Neural progenitor cell (in vitro differentiated cells): ENCODE measurements at regions not wholly inside any gene's neighbourhood (a gene's known extent, or its start where the extent isn't known, plus 50 kb on each side); places are given as distances from the start of the nearest gene placed in this dataset.

Source experiments
- DNase-seq: peaks from one replicate; pipeline ENCODE4 v3.0.0-alpha.2; 2016; ENCODE audit warnings: low spot score
- H2AFZ ChIP-seq: fragments of 200-600 bp; sonication (generic); replicated peaks from 2 replicates; pipeline ENCODE4 v1.6.1; 2016; ENCODE audit warnings: antibody characterized with exemption
- H3F3A ChIP-seq: fragments of 200-600 bp; sonication (generic); 2 replicates; pipeline ENCODE4 v1.6.1; 2016; ENCODE audit warnings: antibody characterized with exemption, low read depth
- H3K27ac ChIP-seq: fragments of 200-600 bp; sonication (generic); 2 replicates; pipeline ENCODE4 v1.5.1; 2016; ENCODE audit warnings: mild to moderate bottlenecking
- H3K27me3 ChIP-seq: fragments of 200-600 bp; sonication (generic); 2 replicates; pipeline ENCODE4 v1.6.1; 2016; ENCODE audit warnings: mild to moderate bottlenecking, moderate library complexity
- H3K36me3 ChIP-seq: fragments of 200-600 bp; sonication (generic); 2 replicates; pipeline ENCODE4 v1.5.1; 2016
- H3K4me1 ChIP-seq: fragments of 200-600 bp; sonication (generic); 2 replicates; pipeline ENCODE4 v1.6.1; 2016; ENCODE audit warnings: mixed run types
- H3K4me2 ChIP-seq: fragments of 200-600 bp; sonication (generic); 2 replicates; pipeline ENCODE4 v1.6.1; 2016
- H3K4me3 ChIP-seq: fragments of 200-600 bp; sonication (generic); 2 replicates; pipeline ENCODE4 v1.5.1; 2016
- H3K79me2 ChIP-seq: fragments of 200-600 bp; sonication (generic); 2 replicates; pipeline ENCODE4 v1.6.1; 2016; ENCODE audit warnings: low read depth
- H3K9ac ChIP-seq: fragments of 200-600 bp; sonication (generic); 2 replicates; pipeline ENCODE4 v1.6.1; 2016
- H3K9me3 ChIP-seq: fragments of 200-600 bp; sonication (generic); 2 replicates; pipeline ENCODE4 v1.5.1; 2016; ENCODE audit warnings: low read depth
- H4K20me1 ChIP-seq: fragments of 200-600 bp; sonication (generic); 2 replicates; pipeline ENCODE4 v1.6.1; 2016; ENCODE audit warnings: low read depth
- H3K27ac Mint-ChIP-seq: 3 replicates; pipeline ENCODE4 v1.8.0; 2021; ENCODE audit warnings: mixed read lengths
- H3K27me3 Mint-ChIP-seq: 2 replicates; pipeline ENCODE4 v1.8.0; 2022; ENCODE audit warnings: low read depth, mild to moderate bottlenecking, inconsistent platforms, moderate library complexity, mixed read lengths; ENCODE audit not compliant: insufficient read depth
- H3K36me3 Mint-ChIP-seq: 3 replicates; pipeline ENCODE4 v1.8.0; 2021; ENCODE audit warnings: mixed read lengths
- H3K4me1 Mint-ChIP-seq: 3 replicates; pipeline ENCODE4 v1.8.0; 2021; ENCODE audit warnings: mixed read lengths
- H3K4me3 Mint-ChIP-seq: 3 replicates; pipeline ENCODE4 v1.8.0; 2021; ENCODE audit warnings: mild to moderate bottlenecking, moderate library complexity, mixed read lengths
- H3K9me3 Mint-ChIP-seq: 3 replicates; pipeline ENCODE4 v1.8.0; 2020; ENCODE audit warnings: mixed read lengths
- CTCF ChIP-seq: fragments of 200-600 bp; sonication (generic); IDR thresholded peaks from 2 replicates; pipeline ENCODE4 v1.5.1; 2017; ENCODE audit warnings: antibody characterized with exemption, mild to moderate bottlenecking
- EZH2 ChIP-seq: fragments of 200-600 bp; sonication (generic); IDR thresholded peaks from 2 replicates; pipeline ENCODE4 v1.6.1; 2017; ENCODE audit warnings: antibody characterized with exemption, mild to moderate bottlenecking, moderate library complexity
- EZH2phosphoT487 ChIP-seq: fragments of 200-600 bp; sonication (generic); IDR thresholded peaks from 2 replicates; pipeline ENCODE4 v1.6.1; 2017; ENCODE audit warnings: antibody characterized with exemption

GRCh38 chr2:145043399-145043834 lies 523.5 kb upstream of the ZEB2 start:
- Histone ChIP-seq H2AFZ (no peak overlapping the region), H3K27me3 (no peaks in the 10 kb centered on the region), H3K9ac (no peak overlapping the region), H3K4me2 (no peak overlapping the region), H3K36me3 (no peaks in the 10 kb centered on the region), H3K9me3 (no peaks in the 10 kb centered on the region), H3K4me1 (no peaks in the 10 kb centered on the region), H3F3A (no peaks in the 10 kb centered on the region), H3K79me2 (no peaks in the 10 kb centered on the region), H3K27ac (no peak overlapping the region), H3K4me3 (no peak overlapping the region), H4K20me1 (no peaks in the 10 kb centered on the region)
- peak; percentile 19 for DNase-seq
- TF ChIP-seq CTCF (peak; percentile 22), EZH2 (no peak)
- Mint-ChIP-seq H3K9me3 (no peaks in the 10 kb centered on the region), H3K27ac (no peak overlapping the region), H3K36me3 (no peaks in the 10 kb centered on the region), H3K4me1 (no peaks in the 10 kb centered on the region), H3K27me3 (no peaks in the 10 kb centered on the region), H3K4me3 (no peak overlapping the region)

- H3K27ac Mint-ChIP-seq, result no peak overlapping the region
- no peaks in the 10 kb centered on the region for H3K4me1 ChIP-seq
- H3K4me3 Mint-ChIP-seq, result no peak overlapping the region
- H3K27ac ChIP-seq, result no peak overlapping the region
- no peaks in the 10 kb centered on the region for H4K20me1 ChIP-seq
- TF ChIP-seq EZH2phosphoT487 (no peak), CTCF (no peak), EZH2 (no peak)
- H3K4me2 ChIP-seq, result no peak overlapping the region
- no peaks in the 10 kb centered on the region for H3K36me3 Mint-ChIP-seq
- no peaks in the 10 kb centered on the region for H3K79me2 ChIP-seq
- no peaks in the 10 kb centered on the region for H3K9me3 Mint-ChIP-seq
- H2AFZ ChIP-seq, result no peak overlapping the region
- H3K9ac ChIP-seq, result no peak overlapping the region
- no peak for DNase-seq
- H3F3A ChIP-seq, result no peaks in the 10 kb centered on the region
- H3K4me3 ChIP-seq, result no peak overlapping the region
- H3K27me3 ChIP-seq, result no peaks in the 10 kb centered on the region
- H3K36me3 ChIP-seq, result no peaks in the 10 kb centered on the region
- no peaks in the 10 kb centered on the region for H3K9me3 ChIP-seq
- no peaks in the 10 kb centered on the region for H3K4me1 Mint-ChIP-seq
- H3K27me3 Mint-ChIP-seq, result no peaks in the 10 kb centered on the region
Measured at GRCh38 chr2:145041706-145042105, 521.8 kb upstream of the ZEB2 start.

- Histone ChIP-seq H3K36me3 (no peaks in the 10 kb centered on the region), H3K9me3 (no peaks in the 10 kb centered on the region), H3K9ac (no peak overlapping the region), H3F3A (no peaks in the 10 kb centered on the region), H3K4me1 (no peaks in the 10 kb centered on the region), H3K79me2 (no peaks in the 10 kb centered on the region), H3K27me3 (no peaks in the 10 kb centered on the region), H3K4me3 (no peak overlapping the region), H3K27ac (no peak overlapping the region), H3K4me2 (no peak overlapping the region), H2AFZ (no peak overlapping the region), H4K20me1 (no peaks in the 10 kb centered on the region)
- Mint-ChIP-seq H3K4me3 (no peak overlapping the region), H3K4me1 (no peaks in the 10 kb centered on the region), H3K27me3 (no peaks in the 10 kb centered on the region), H3K9me3 (no peaks in the 10 kb centered on the region), H3K36me3 (no peaks in the 10 kb centered on the region), H3K27ac (no peak overlapping the region)
- no peak for DNase-seq
- no peak for TF ChIP-seq EZH2
- no peak for TF ChIP-seq EZH2phosphoT487
- TF ChIP-seq CTCF, result no peak
Measured at GRCh38 chr2:145040433-145040832, 520.5 kb upstream of the ZEB2 start.
